ENCODE measurements at regions not wholly inside any gene's neighbourhood (a gene's known extent, or its start where the extent isn't known, plus 50 kb on each side); places are given as distances from the start of the nearest gene placed in this dataset.

DNA sequence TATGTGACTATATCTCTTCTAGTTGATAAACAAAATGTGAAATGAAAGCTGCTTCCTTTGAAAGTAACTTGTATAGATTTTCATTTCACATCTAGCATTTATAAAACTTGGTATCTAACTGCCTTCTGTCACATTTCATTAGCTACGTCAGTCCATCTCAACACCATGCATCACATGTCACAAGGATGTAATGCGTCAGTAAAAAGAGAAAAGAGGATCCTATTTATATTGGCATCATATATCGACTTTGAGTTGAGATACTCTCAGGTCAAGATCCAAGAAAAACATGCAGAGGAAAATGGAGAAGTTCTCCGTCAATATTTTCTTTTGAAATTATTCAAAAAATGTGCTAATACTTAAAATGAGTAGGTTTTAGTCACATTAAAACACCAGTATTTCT is 1211.2 kb downstream of the EFNA5 start:
- Histone ChIP-seq H3K4me3 (ENCODE audit: insufficient read depth, low read depth, low read length) (no peak overlapping the region), H3K4me2 (ENCODE audit: low read depth, low read length) (no peak overlapping the region), H2AK5ac (ENCODE audit: low read depth, low read length) (no peak overlapping the region), H3K23ac (ENCODE audit: low read depth, low read length) (no peak overlapping the region), H2BK5ac (ENCODE audit: low read depth, low read length, poor library complexity, severe bottlenecking) (no peak overlapping the region), H4K91ac (ENCODE audit: insufficient read depth, low read depth, low read length) (no peak overlapping the region), H3K27ac (ENCODE audit: insufficient read depth, low read length) (no peak overlapping the region), H2AK9ac (replicated peaks; ENCODE audit: low read depth, low read length, poor library complexity) (no peak overlapping the region), H3K9ac (ENCODE audit: low read depth, low read length) (no peak overlapping the region), H3K9me1 (ENCODE audit: insufficient read depth, low read length) (no peaks in the 10 kb centered on the region), H3K79me1 (ENCODE audit: low read depth in 1 of 2, low read length in 2 of 2) (no peaks in the 10 kb centered on the region), H3K4ac (ENCODE audit: low read depth, low read length) (no peak overlapping the region), H2BK120ac (ENCODE audit: low read depth, low read length) (no peak overlapping the region), H4K20me1 (ENCODE audit: insufficient read depth, low read length) (no peaks in the 10 kb centered on the region), H3K4me1 (ENCODE audit: control insufficient read depth, insufficient read depth, low read length) (no peaks in the 10 kb centered on the region), H2BK15ac (ENCODE audit: low read depth, low read length) (no peak overlapping the region), H3K27me3 (ENCODE audit: control insufficient read depth, insufficient read depth, low read length) (no peaks in the 10 kb centered on the region), H2AFZ (replicated peaks; ENCODE audit: low read length, poor library complexity) (no peak overlapping the region), H4K5ac (ENCODE audit: low read depth, low read length) (no peak overlapping the region), H3K56ac (ENCODE audit: extremely low read depth, insufficient read depth, low read length) (no peak overlapping the region), H3K9me3 (ENCODE audit: control insufficient read depth, insufficient read depth, low read length) (no peaks in the 10 kb centered on the region), H3K36me3 (ENCODE audit: control insufficient read depth, insufficient read depth, low read length) (no peaks in the 10 kb centered on the region), H3K14ac (replicated peaks; ENCODE audit: low read depth, low read length) (no peak overlapping the region), H2BK20ac (ENCODE audit: low read depth, low read length) (no peak overlapping the region), H4K8ac (ENCODE audit: low read depth in 2 of 2, low read length in 2 of 2) (no peak overlapping the region), H3K18ac (ENCODE audit: low read depth, low read length) (no peak overlapping the region)
- ChIA-PET POLR2A (ENCODE audit: unreplicated experiment) (no interaction called here), CTCF (interaction anchor here (1.4 kb wide), 1 partner anchor 16 kb away, joined by 3 read pairs; no protein-coding TSS in a partner anchor)
- TF ChIP-seq, protein P1, sequence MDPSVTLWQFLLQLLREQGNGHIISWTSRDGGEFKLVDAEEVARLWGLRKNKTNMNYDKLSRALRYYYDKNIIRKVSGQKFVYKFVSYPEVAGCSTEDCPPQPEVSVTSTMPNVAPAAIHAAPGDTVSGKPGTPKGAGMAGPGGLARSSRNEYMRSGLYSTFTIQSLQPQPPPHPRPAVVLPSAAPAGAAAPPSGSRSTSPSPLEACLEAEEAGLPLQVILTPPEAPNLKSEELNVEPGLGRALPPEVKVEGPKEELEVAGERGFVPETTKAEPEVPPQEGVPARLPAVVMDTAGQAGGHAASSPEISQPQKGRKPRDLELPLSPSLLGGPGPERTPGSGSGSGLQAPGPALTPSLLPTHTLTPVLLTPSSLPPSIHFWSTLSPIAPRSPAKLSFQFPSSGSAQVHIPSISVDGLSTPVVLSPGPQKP (IDR thresholded peaks at IDR 0.05; ENCODE audit: borderline replicate concordance, low read depth, low read length) = no peak
- TF ChIP-seq RFX5 (IDR thresholded peaks at IDR 0.05; ENCODE audit: low read depth, low read length) (no peak), POLR2A (IDR thresholded peaks at IDR 0.05; ENCODE audit: low read depth, low read length) (no peak), BHLHE40 (IDR thresholded peaks at IDR 0.05; ENCODE audit: low read depth, low read length) (no peak), CEBPB (IDR thresholded peaks at IDR 0.05; ENCODE audit: low read depth, low read length) (no peak), NFE2L2 (IDR thresholded peaks at IDR 0.05; ENCODE audit: low read depth, low read length) (no peak), SMC3 (IDR thresholded peaks at IDR 0.05; ENCODE audit: low read depth, low read length) (no peak)
- ATAC-seq (ENCODE audit: low read depth) = no peak
- intact Hi-C loops (cut with micrococcal nuclease) (no loop called here), in situ Hi-C loops (cut with MboI; ENCODE audit: low sequenced_read_pairs) (no loop called here), dilution Hi-C loops (cut with HindIII; ENCODE audit: low sequenced_read_pairs, unreplicated experiment) (no loop called here)
- BruUV-seq (replicated peaks) = no TSS peak
- WGBS, 2 experiments (ENCODE audit: extremely low coverage in 2 of 2, insufficient read length in 1 of 2) = no CpG with 5 or more reads among the region's 4 CpGs
- no peak for DNase-seq

Data from IMR-90 (cell line).